Activated T-cell treated with anti-CD3 and anti-CD28 coated beads for 1 hour (primary cell): ENCODE measurements at regions not wholly inside any gene's neighbourhood (a gene's known extent, or its start where the extent isn't known, plus 50 kb on each side); places are given as distances from the start of the nearest gene placed in this dataset.

Experiments
- DNase-seq: peaks from one replicate; pipeline ENCODE4 v3.0.0-alpha.2; 2020; ENCODE audit warnings: low read depth

DNA sequence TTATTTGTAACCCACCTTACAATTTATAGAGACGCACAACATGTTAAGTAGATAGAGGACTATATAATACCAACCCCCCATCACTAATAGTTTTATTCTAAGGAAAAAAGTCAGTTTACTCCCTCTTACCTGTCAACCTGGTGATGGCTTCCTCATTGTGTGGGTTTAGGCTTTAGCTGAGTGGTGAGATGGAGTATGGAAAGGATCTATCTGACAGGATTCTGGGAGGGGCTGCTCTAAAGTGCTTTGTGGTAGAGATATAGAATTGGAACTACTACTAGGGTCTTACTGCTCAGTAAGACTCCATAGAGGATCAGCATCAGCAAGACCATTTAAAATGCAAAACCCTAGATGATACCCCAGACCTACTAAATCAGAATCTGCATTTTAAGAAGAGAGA, 82.1 kb upstream of the IFNE start:
- DNase-seq: no peak

- no peak for DNase-seq
Observed at GRCh38 chr9:21565155-21565554, 83.0 kb upstream of the IFNE start.

GRCh38 chr9:21567926-21568325, 85.8 kb upstream of the IFNE start:
- no peak for DNase-seq

DNA sequence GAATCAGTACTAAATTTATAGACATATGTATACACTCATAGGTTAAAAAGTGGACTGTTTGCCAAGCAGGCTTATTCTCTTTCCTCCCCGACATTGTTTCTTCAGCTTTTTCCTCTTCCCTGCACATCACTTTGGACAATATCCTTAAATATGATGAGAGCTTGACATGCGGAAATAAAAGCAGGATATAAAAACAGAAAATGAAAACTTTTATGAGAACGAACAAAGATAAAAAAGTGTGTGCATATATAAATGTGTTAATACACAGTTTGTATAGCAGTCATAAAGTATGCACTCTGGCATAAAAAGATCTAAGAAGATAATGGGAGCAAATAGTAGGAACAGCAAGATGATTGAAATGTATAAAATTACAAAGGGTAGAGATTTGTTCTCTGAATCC, 86.4 kb upstream of the IFNE start:
- DNase-seq: no peak

- no peak for DNase-seq
Observed at GRCh38 chr9:21569721-21570120, 87.6 kb upstream of the IFNE start.

DNA sequence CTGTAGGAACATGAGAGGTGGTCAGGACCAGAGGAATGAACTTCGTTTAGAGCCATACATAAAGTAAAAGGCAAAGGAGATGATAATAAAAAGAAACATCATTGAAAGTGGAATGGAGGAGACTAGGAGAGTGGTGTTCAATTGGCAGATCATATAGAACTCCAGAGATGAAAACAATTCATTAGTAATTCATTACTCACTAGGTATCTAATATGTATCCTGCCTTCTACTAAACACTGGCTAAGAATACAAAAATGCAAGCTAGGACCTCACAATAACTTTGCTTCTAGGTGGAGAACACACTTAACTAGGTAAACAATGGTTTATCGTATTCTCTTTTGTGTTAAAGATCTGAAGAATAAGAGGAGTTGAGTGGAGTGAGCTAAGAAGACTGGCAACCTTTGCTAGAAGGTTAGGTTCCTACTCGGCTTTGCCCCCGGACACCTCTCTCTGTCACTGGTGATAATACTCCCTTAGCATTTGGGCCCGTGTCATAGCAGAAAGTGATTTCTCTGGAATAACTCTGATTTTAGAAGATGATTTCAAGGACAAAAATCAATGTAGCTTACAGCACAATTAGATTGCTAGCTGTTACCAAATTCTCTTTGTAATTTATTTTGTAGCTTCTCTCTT, 88.6 kb upstream of the IFNE start:
- no peak for DNase-seq

GRCh38 chr9:21574261-21574660, 92.1 kb upstream of the IFNE start:
- DNase-seq: no peak

DNA sequence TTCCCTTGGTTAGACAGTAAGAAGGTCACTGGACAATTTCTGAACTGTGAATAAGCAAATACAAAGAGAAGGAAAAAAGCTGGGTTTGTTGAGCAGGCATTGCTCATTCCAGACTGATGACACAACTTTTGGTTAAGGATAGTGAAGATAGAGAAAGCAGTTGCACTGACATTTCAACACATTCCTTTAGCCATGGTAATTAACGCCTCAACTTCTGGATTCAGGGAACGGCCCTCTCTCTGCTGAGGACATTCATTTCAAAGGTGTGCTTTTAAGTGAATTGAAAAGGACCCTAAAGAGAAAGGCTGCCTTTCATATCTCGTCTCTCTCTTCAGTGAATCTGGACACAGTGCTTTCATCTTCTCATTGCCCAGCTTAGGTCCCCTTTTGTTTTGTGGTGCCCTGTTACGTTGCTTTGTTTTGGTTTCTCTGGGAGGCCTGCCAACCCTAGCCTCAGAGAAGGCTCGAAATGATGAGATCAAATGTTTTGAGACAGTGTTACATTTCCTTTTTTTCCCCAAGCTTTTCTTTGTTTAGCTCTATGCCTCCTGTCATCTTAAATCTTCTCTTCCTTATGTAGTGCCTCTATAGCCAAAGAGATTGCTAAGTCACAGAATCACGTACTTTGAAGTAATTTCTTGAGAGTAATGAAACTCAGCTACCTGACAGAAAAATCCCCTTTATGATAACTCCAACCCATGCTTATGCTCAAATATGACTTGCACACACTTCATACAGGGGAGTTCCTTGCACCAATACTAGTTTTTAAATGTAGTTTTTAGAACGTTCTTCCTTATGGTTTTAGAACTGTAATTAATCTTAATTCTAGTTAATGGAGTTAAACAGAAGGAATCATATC, 94.4 kb upstream of the IFNE start:
- no peak for DNase-seq

GRCh38 chr9:21579247-21579671, 97.1 kb upstream of the IFNE start:
- DNase-seq: no peak

DNA sequence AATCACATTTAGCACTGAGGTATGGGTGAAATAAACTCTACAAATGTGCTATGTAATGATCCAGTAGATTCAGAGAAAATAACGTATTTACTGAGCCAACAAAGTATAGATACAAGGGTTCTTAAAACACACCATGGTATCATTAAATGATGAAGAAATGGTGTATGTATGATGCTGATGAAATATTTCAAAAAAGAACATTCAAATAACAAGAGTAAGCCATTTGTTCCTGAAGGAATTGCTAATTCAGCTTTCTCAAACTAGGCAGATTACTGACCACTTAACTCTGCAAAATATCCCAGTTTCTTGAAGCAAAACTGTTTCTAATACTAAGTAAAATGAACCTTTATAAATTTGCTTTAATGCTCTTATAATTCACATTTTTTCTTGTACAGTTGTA, 97.6 kb upstream of the IFNE start:
- DNase-seq: no peak

DNA sequence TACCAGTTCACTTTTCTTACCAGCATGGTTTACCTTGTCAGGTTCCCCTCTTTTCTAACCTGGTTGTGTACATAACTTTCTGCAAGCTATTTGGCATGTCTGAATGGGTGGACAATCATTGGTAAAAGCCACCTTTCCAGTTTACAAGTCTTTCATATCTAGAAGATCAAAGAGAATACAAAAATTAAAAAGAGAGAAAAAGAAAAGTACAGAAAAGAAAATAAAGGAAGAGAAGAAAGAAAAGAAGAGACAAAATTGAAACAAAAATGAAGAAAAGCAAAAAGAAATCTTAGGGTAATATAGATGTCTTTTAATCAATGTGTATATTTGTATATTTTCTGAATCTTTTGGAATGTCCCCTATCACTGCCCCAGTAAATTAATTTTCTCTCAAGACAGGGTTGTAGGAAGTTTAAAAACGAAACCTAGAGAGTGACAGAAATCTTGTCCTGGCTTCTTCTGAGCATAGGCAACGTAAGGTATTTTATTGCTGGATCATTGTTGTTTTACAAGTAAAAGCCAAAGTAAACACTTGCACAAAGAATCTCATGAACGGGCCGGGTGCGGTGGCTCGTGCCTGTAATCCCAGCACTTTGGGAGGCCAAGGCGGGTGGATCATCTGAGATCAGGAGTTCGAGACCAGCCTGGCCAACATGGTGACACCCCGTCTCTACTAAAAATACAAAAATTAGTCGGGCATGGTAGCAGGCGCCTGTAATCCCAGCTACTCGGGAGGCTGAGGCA, 98.7 kb upstream of the IFNE start:
- no peak for DNase-seq

DNA sequence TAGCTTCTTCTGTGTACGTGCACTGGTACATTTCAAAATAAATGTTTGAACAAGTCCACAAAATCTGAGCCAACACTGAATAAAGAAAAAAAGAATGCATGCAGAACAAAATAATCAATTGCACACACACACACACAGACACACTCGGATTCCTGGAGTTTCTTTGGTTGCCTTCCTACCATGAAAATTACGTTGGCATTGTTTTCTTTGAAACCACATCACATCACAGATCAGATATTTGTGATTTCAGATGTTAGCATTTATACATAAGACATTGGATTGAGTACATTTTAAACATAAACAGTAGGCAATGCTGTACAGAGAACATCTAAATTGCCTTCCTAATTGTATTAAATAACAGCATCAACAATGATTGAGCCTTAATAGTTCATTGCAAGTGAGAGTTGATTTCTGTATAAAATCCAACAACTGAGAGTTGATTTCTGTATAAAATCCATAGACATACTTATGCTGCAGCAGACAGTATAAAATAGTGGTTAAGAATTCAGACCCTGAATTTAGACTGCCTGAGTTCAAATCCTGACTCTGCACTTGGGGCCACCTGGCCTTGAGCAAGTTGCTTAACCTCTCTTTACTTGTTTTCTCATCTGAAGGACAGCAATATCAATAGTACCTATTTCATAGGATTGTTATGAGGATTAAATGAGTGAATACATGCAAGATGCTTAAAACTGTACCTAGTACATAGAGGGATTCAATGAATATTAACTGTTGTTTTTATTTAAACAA, 101.7 kb upstream of the IFNE start:
- DNase-seq: no peak

DNA sequence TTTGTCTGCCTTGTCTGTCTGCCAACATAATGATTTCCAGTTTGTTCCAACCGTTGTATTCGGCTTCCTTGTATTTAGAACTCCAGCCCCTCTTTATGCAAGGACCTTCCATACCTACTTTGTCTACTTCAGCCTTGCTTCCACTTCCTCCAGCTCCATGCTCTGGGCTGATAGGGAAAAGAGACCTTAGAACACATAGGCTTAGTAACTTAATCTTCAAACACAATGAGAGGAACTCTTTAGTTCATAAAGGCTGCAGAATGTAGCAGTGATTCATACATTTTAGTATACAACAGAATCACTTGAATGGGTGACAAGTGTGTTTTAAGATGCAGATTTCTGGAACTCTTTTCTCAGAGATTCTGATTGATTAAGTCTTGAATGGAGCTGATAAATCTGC, 102.8 kb upstream of the IFNE start:
- no peak for DNase-seq

DNA sequence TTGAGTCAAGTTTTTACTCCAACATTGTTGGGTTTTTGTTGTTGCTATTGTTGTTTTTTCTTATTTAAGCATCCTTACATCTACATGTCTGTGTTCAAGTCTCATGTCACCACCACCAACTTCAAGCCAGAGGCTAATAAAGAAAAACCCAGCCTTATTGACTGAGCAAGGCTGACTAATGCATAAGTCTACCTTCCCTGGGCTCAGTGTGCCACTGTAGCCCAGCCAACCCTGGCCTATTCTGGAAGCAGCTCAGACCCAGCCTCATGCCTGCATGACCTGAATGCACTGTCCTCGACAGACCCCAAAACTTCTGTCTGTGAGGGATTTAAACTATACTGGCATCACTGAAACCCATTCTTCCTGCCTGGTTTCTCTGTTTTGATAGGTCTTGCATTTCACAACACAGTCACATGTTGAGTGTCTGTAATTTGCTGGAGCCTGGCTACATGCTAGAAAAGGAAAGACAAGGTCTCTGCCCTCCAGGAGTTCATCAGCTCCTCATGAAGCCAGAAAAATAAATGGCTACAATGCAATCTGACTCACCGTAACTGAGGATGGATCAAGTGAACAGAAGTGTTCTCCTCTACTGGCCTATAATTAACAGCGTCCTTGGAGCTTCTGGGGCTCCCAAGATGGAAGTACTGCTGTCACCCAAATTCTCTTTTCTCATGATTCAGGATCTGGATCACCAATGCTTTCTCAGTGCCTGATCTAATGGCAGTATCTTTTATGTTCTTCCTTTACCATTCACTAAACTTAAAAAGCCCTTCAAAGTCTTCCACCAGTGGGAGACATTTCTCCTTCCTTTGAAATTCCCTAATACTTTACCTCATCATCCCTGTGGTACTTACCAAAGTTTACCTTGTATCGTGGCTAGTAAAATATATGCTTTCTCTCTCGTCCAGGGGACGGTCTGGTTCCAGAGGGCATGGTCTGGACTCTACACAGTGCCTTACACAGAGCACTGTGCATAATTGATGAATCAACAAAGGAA, 103.9 kb upstream of the IFNE start:
- no peak for DNase-seq

GRCh38 chr9:21589344-21590056, 107.4 kb upstream of the IFNE start:
- DNase-seq: no peak

DNA sequence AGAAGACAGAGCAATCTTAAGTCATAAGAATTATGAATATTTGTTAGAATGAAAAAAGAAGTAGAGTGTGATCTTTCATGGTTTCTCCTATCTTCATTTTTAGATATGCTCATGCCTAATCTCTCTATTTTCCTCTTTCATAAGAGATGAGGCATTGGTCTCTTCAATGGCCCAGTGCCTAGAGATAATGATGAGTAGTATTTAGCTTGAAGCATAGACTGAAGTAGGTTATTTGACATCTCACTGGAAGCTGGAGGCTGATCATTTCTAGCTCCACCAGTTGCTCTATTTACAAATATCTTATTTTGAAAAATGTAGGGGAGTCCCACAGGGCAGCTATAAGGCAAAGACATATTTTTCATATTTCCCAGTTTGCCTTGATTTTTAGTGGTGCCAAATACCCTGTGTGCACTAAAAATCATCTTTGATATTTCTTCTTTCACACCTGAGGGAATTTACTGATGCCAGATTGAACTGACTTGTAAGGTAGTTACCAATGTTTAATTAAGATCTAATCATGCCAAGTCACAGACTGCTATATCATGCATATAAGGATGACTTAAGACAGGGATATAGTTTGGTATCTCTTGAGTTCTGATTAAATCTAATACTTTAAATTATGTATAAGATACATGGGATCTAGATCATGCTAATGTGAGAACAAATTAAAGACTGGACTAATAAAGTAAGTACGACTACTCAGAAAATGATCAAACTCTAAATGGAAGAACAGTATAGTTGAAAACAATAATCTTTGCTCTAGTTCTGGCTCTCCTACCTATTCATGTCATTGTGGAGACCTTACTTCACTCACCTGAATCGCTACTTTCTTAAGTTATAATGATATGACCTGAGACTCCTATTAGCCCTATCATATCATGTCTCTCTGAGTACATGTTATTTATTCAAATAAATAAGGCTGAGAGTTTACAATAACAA, 108.2 kb upstream of the IFNE start:
- no peak for DNase-seq

DNA sequence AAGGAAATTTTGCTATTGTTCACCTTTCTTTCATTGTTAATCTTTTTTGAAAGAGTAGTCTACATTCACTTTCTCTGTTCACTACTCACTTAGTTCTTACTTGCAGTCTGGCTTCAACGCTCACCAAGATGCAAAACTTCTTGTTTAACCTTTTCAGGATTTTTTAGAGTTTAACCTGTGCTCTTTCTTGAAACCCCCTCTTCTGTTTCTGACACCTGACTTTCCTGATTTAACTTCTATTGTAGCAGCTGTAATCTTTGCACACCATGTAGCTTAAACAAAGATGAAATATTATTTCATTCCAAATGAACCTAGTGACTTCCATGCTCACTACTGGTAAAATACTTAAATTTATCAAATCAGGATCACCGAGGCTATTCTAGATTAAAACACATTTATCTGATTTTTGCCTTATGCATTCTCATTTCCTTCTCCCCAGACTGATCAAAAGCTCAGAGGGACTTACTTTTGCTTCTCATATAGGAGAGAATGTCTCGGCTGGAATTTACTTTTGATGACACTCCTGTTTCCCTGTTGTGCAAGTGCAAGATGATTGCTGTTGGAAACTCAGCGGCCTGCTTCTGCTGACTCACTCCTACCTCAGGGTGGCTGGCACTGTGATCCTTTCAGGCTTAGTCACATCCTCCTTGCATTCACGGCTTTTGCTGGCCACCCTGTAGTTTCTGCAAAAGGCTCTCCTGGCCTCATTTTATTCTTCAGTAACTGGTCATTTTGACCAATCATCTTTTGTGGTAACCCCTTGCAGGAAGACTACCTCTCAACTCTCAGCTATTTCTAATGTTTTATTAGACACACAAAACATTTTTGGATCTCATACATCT, 109.3 kb upstream of the IFNE start:
- DNase-seq: no peak

DNA sequence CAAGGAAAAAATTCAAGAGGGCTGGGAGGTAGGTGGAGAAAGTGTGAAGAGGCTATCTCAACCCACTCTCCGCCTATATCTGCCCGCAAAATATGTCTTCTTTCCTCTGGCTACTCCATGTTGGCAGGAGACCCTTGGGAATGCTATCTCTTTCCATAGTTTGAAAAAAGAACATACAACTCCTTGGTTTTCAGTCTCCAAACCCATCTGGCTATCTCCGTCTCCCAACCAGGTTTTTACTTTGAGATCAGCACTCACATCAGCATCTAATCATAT, 109.9 kb upstream of the IFNE start:
- no peak for DNase-seq

GRCh38 chr9:21597284-21597683, 115.2 kb upstream of the IFNE start:
- no peak for DNase-seq
